GM12874 (cell line): ENCODE measurements at regions not wholly inside any gene's neighbourhood (a gene's known extent, or its start where the extent isn't known, plus 50 kb on each side); places are given as distances from the start of the nearest gene placed in this dataset.

Source experiments
- CTCF ChIP-seq: IDR thresholded peaks from 2 replicates; pipeline ENCODE4 v1.5.1; 2011; ENCODE audit warnings: low read depth, mild to moderate bottlenecking, control low read depth, low read length, moderate library complexity; ENCODE audit not compliant: insufficient read depth

GRCh38 chr10:81109200-81109752 is 571.6 kb downstream of the SH2D4B start:
- TF ChIP-seq CTCF, result no peak

DNA sequence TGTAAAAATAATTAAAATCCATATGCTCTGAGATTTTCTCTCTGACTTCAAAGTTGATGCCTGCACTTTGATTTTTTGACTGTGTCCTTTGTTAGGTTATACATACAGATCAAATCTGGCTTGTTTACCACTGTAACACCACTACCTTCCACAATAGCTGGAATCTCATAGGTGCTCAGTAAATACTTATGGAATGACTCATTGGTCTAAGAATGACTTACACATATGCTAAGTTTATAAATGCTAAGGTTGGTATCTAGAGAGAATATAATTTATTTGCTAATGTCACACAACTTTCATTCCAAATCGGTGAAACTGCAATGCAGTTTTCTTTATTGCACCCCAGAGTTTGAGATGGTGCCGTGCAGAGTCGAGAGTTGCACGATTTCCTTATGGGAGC is 578.5 kb downstream of the SH2D4B start:
- TF ChIP-seq CTCF, result no peak

DNA sequence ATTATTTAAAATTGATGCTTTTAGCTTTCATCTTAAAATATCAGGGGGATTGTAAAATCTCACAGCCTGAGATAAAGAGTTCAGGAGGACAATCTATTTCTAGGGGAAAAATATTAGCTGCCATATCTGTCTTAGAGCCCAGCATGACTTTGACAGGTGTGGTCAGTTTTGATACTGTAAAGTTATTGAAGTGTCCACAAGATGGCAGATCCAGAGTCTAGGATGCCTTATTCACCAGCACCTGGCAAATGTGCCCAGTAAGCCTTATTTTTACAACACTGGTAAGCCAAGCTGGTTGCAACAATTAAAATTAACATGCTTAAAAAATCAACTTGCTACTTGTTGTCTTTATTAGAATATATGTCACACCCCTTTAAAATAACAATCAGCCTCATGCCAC is 579.3 kb downstream of the SH2D4B start:
- TF ChIP-seq CTCF, result no peak

GRCh38 chr10:81127931-81128330 is 590.2 kb downstream of the SH2D4B start:
- TF ChIP-seq CTCF, result no peak

DNA sequence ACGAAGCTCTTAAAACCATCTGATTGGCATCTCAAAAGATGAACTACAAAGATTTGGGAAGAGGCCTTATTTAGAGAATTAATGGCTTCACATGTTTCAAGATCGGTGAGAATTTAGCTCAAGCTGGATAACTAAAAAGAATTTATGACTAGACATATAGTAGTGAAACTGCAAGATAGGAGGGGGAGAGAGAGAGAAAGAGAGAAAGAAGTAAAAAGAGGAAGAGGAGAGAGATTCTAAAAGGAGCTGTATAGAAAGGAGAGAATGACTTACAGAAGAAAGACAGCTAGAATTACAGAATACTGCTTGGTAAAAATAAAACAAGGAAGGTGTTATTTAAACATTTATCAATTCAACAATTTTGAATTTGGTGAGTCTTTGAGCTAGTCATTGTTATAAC is 592.3 kb downstream of the SH2D4B start:
- no peak for TF ChIP-seq CTCF

- no peak for TF ChIP-seq CTCF
Measured at GRCh38 chr10:81135851-81136250, 598.1 kb downstream of the SH2D4B start.

DNA sequence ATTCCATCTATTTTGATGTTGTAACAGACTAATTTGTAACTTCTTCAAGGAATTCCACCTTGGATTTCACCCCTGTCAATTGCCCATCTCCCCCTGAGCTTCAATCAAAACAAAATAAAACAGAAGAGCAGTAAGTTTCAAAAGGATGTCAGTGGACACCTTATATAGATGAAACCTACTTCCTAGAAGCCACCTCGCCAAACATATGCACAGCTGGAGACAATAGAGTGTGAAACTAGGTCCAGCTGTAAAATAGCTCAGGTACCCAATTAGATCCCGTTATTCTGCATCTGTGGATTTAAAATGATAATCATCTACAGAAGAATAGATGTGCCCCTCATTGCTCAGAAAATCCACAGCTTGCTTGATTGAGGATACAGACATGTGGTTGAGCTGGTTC is 598.6 kb downstream of the SH2D4B start:
- TF ChIP-seq CTCF, result no peak
